NCI-H524 treated with DMSO at 0.1 percent for 48 hours (cell line): ENCODE measurements at regions not wholly inside any gene's neighbourhood (a gene's known extent, or its start where the extent isn't known, plus 50 kb on each side); places are given as distances from the start of the nearest gene placed in this dataset.

ENCODE experiments used
- DNase-seq: peaks from one replicate; lab custom pipeline; 2025; lab: John Stamatoyannopoulos, UW

- no peak for DNase-seq
These were observed 516.1 kb downstream of the MIAT start for GRCh38 chr22:27173530-27173929.

GRCh38 chr22:27175021-27175838 lies 517.8 kb downstream of the MIAT start:
- DNase-seq: no peak

DNA sequence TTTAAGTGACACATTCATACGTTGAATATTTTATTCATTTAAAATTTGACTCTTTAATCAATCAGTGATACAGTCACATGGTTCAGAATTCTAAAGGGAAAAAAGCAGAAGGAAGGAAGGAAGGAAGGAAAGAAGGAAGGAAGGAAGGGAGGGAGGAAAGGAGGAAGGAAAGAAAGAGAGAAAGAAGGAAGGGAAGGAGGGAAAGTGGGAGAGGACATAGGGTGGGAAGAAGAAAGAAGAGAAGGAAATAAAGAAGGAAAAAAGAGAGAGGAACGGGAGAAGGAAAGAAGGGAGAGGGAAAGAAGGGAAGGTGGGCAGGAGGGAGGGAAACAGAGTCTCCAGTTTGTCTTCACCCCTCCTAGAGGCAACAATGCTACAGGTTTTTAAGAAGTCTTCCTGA lies 518.6 kb downstream of the MIAT start:
- DNase-seq: no peak

- DNase-seq: no peak
These were observed 521.8 kb downstream of the MIAT start for GRCh38 chr22:27179161-27179560.

DNA sequence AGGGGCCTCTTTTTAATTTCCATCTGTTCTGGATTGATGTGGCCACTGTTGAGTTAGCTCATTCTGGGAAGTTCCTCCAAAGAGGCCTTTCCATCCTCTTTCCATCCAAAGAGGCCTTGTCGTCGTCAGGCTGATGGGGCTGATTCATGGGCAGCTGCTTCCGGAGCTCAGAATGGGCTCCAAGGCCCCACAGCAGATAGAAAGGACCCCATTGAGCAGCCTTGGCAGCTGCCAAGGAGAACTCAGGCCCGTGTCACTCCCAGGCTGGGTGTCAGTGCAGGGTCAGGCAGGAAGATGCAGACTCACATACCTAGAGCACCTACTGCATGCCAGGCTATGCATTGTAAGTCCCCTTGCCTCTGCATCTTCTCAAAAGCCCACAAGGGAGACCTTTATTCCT lies 524.1 kb downstream of the MIAT start:
- DNase-seq: no peak

DNA sequence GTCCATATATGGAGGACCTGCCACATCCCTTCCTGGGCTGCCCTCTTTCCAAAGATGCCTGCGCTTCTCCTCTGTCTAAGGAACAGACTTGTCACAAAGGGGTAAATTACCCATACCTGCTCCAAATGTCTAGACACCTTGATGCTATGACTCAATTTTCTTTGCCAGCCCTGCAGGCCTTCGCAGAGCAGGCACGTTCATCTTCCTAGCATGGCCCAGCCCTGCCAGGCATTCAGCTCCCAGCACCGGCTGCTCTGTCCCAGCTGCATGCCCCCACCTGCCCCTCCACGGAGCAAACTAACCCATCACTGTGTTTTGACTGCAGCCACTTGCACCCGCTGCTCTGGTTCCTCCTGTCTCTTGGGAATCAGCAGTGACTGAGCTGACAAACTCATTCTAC lies 526.1 kb downstream of the MIAT start:
- no peak for DNase-seq

- DNase-seq: no peak
These were observed 527.8 kb downstream of the MIAT start for GRCh38 chr22:27185099-27185709.

GRCh38 chr22:27185760-27186302 lies 528.4 kb downstream of the MIAT start:
- DNase-seq: peak; percentile 83

- DNase-seq: no peak
These were observed 529.3 kb downstream of the MIAT start for GRCh38 chr22:27186643-27187042.

GRCh38 chr22:27192135-27192829 lies 534.9 kb downstream of the MIAT start:
- peak; percentile 88 for DNase-seq

DNA sequence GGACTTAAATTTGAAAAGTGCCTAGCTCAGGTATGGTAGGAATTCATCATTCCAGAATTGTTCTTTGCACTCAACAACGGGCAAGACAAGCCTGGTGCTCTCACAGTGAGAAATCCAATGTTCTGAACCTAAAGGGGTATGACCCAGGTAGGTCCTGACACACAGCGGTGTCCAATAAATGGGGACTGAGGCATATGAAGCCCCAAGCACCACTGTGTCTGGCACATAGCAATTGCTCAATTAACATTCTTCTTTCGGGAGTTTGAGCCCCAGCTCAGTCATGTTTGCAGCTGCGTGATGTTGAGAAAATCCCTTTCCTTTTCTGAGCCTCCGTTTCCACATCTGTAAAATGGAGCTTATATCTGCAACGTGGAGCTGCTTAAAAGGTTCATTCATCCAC lies 535.8 kb downstream of the MIAT start:
- no peak for DNase-seq

- no peak for DNase-seq
These were observed 536.2 kb downstream of the MIAT start for GRCh38 chr22:27193636-27194035.

DNA sequence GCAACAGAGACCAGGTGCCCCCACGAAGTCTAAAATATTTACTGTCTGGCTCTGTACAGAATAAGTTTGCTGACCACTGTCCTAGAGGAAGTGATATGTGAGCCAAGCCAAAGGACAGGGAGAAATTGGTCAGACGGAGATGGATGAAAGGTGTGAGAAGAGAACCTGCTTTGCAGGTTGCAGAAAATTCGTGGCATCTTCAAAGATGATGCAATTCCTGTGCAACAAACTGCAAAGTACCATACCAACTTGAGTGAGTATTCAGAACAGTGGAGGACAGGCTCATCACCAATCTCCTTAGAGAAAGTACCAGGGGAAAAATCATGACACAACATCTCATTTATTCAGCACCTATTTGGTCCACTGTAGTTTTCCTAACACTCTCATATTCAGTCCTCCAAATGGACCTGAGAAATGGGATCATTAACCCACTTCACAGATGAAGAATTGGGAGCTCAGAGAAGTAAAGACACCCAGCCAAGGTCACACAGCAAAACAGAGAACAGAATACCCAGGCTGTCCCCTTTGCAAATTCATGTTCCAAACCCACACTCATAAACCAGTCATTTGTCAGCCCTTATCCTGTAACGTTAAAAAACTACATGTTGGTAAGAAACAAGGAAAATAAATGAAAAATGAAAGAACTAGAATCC lies 536.8 kb downstream of the MIAT start:
- DNase-seq: no peak

GRCh38 chr22:27195094-27195493 lies 537.7 kb downstream of the MIAT start:
- no peak for DNase-seq

- DNase-seq: no peak
These were observed 538.1 kb downstream of the MIAT start for GRCh38 chr22:27195494-27195893.

DNA sequence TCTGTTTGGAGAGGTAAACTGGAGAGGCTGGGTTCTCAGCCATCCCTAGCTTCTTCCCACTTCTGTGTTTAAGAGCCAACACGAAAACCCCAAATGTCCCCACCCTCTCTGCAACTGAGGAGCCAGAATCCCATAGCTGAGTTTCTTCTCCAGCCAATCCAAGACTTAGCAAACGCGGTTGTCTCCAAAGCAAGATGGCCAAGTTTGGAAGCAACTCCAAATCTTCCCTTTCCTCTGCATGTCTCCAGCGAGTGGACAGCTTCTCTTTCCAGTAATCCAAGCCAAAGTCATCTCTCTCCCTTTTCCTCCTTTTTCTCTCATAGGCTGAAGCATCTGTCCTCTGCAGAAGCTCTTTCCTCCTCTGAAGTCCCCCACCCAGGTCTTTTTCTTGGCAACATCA lies 539.2 kb downstream of the MIAT start:
- DNase-seq: no peak

DNA sequence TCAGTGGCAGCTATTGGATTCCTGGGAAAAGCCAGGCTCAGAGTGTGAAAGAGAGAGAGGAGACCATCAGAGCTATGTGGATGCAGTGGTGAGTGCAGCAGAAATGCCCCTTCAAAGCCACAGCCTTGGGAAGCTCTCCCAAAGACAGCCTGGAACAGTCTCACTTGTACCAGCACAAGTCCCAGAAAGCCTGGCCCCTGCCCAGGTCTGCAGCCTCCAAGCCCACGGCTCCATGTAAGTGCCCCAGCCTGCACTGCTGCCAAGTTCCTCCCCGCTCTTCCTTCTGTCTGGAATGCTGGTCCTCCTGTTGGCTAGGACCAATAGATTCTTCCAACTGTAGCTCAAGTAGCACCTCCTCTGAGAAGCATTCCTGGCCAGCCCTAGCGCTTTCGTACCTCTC lies 539.7 kb downstream of the MIAT start:
- no peak for DNase-seq

- no peak for DNase-seq
These were observed 540.2 kb downstream of the MIAT start for GRCh38 chr22:27197618-27198017.

GRCh38 chr22:27198518-27199035 lies 541.2 kb downstream of the MIAT start:
- DNase-seq: no peak

GRCh38 chr22:27199354-27199753 lies 542.0 kb downstream of the MIAT start:
- DNase-seq: no peak

GRCh38 chr22:27201276-27201675 lies 543.9 kb downstream of the MIAT start:
- DNase-seq: no peak

DNA sequence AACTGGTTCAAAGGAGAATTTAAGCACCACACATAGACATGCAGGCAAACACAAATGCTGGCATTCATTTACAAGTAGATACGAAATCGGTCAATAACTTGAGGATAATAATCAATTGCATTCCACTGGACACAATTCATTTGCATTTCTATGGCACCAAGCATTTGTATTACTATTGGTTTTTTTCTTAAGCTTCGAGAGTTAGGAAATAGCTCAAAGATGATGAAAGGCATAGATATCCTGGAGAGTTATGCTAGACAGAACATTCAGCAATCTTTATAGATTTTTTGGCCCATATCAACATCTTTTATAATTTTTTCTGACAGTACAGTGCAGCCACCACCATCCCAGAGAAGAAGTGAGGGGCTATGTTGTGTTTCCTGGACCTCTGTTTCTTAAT lies 544.4 kb downstream of the MIAT start:
- no peak for DNase-seq
